Right lobe of liver (tissue), 6 donors: ENCODE measurements at regions not wholly inside any gene's neighbourhood (a gene's known extent, or its start where the extent isn't known, plus 50 kb on each side); places are given as distances from the start of the nearest gene placed in this dataset.

Experiments used
- ATAC-seq, 4 donors: fragments of 200-7000 bp; cut with Tn5 transposase; one replicate each; pipeline ENCODE4 v1.9.1; 2020; ENCODE audit warnings: mild to moderate bottlenecking in 4 of 4, moderate library complexity in 4 of 4
- DNase-seq, 3 donors: peaks; one replicate each; pipeline ENCODE4 v3.0.0-alpha.2; 2020
- H3K27ac ChIP-seq, 3 donors: fragments of 200-600 bp; one replicate each; pipeline ENCODE4 v1.8.0; 2022
- H3K27me3 ChIP-seq, 2 donors: fragments of 200-600 bp; one replicate each; pipeline ENCODE4 v1.8.0; 2022
- H3K36me3 ChIP-seq, 4 donors: fragments of 200-600 bp; sonication (generic) in 1 of 4; one replicate each; pipeline versions ENCODE4 v1.5.1 to v1.8.0; 2017 to 2022; ENCODE audit warnings: control low read depth in 1 of 4
- H3K4me1 ChIP-seq, 4 donors: fragments of 200-600 bp; sonication (generic) in 1 of 4; one replicate each; pipeline versions ENCODE4 v1.5.1 to v1.8.0; 2017 to 2022; ENCODE audit warnings: control low read depth in 1 of 4
- H3K4me3 ChIP-seq, 3 donors: fragments of 200-600 bp; one replicate each; pipeline ENCODE4 v1.8.0; 2022
- H3K9me3 ChIP-seq, 4 donors: fragments of 200-600 bp; sonication (generic) in 1 of 4; one replicate each; pipeline versions ENCODE4 v1.5.1 to v1.8.0; 2017 to 2022; ENCODE audit warnings: control low read depth in 1 of 4
- POLR2A ChIP-seq: fragments of 450-650 bp; IDR thresholded peaks from one replicate; pipeline ENCODE4 v1.6.1; 2017; ENCODE audit warnings: antibody characterized with exemption, mild to moderate bottlenecking
- WGBS: methylation state at CpG from one replicate; pipeline ENCODE4 v1.1.6; 2018; ENCODE audit warnings: low coverage, low lambda C conversion rate; ENCODE audit not compliant: insufficient coverage; ENCODE audit errors: missing lambda C conversion rate; 5-methylcytosine and 5-hydroxymethylcytosine counted together
- intact Hi-C, 2 donors: fragments of 100-400 bp; cut with DNase I; formaldehyde crosslinking; loops; one replicate each; pipeline versions ENCODE4 v1.11.2 to v1.14.1; 2022
- TF ChIP-seq, protein P1 (sequence below), 4 donors: fragments of 200-600 bp in 3 of 4; fragments of 450-650 bp in 1 of 4; IDR thresholded peaks; one replicate each; pipeline versions ENCODE4 v1.5.1 to v1.8.0; 2016 to 2022; ENCODE audit warnings: antibody characterized with exemption in 4 of 4, mild to moderate bottlenecking in 2 of 4
- donor health status: DM: no; HTN: yes; CAD: no.
- donor health status: DM: no; HTN: no; CAD: no.
- donor health status: DM: no; HTN: no; CAD: no.
- donor health status: DM: no; HTN: yes; CAD: no.
- donor health status: DM: no; HTN: yes; CAD: no.

DNA sequence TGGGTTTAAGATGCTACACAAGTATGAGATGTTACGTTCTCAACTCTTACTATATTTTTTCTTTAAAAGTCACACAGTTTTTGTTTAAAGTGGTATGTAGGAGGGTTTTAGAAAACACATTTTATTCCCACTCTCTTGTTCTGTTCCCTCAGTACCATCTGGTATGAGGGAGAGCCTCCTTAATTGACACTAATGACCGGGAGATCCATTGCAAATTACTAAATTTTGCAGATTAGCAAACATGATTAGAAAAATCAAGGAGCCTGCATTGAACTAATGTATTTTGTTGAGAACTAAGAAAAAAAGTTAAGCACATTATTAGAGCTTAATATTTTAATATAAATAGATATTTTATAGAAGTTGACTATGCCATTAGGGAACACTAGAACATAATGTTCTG, 87.3 kb upstream of the UNC5C start:
- DNase-seq (no peak), ATAC-seq (no peak)
- intact Hi-C loops, result no loop called here
- Histone ChIP-seq H3K27ac (no peak overlapping the region), H3K27me3 (no peaks in the 10 kb centered on the region), H3K4me1 (peaks cover 0 to 4% (median 0%) of the 10 kb centered on the region in 4 donors), H3K9me3 (no peaks in the 10 kb centered on the region), H3K36me3 (no peaks in the 10 kb centered on the region), H3K4me3 (no peak overlapping the region)
- 36% methylated on average over 2 of the region's 2 CpGs for WGBS
- TF ChIP-seq, protein P1, sequence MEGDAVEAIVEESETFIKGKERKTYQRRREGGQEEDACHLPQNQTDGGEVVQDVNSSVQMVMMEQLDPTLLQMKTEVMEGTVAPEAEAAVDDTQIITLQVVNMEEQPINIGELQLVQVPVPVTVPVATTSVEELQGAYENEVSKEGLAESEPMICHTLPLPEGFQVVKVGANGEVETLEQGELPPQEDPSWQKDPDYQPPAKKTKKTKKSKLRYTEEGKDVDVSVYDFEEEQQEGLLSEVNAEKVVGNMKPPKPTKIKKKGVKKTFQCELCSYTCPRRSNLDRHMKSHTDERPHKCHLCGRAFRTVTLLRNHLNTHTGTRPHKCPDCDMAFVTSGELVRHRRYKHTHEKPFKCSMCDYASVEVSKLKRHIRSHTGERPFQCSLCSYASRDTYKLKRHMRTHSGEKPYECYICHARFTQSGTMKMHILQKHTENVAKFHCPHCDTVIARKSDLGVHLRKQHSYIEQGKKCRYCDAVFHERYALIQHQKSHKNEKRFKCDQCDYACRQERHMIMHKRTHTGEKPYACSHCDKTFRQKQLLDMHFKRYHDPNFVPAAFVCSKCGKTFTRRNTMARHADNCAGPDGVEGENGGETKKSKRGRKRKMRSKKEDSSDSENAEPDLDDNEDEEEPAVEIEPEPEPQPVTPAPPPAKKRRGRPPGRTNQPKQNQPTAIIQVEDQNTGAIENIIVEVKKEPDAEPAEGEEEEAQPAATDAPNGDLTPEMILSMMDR (IDR thresholded peaks at IDR 0.05), result no peak
- TF ChIP-seq POLR2A, result no peak

DNA sequence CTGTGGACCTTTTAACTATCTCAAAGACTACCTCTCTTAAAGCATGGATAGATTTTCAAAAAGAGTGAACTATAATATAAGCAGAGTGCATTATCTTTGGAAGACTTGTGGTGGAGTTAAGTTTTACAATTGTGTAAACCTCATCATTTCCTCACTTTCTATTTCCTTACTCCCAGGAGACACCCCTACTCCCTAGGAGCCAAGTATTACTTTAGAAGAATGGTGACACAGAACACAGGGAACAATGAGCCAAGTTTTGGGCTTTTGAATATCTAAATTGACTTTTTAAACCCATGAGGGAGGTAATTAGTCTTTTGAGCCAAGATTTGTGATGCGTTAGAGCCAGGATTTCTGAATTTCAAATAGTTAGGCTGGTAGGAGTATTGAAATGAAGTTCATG, 78.9 kb upstream of the UNC5C start:
- H3K36me3 ChIP-seq, result no peaks in the 10 kb centered on the region
- no peak overlapping the region for H3K27ac ChIP-seq
- ATAC-seq (no peak), DNase-seq (no peak)
- H3K27me3 ChIP-seq, result no peaks in the 10 kb centered on the region
- no peak for TF ChIP-seq POLR2A
- TF ChIP-seq, protein P1 (IDR thresholded peaks at IDR 0.05), result no peak
- H3K9me3 ChIP-seq, result no peaks in the 10 kb centered on the region
- no peak overlapping the region for H3K4me3 ChIP-seq
- 61% methylated on average over 1 of the region's 1 CpG for WGBS
- no peaks in the 10 kb centered on the region for H3K4me1 ChIP-seq
- intact Hi-C loops, result no loop called here

DNA sequence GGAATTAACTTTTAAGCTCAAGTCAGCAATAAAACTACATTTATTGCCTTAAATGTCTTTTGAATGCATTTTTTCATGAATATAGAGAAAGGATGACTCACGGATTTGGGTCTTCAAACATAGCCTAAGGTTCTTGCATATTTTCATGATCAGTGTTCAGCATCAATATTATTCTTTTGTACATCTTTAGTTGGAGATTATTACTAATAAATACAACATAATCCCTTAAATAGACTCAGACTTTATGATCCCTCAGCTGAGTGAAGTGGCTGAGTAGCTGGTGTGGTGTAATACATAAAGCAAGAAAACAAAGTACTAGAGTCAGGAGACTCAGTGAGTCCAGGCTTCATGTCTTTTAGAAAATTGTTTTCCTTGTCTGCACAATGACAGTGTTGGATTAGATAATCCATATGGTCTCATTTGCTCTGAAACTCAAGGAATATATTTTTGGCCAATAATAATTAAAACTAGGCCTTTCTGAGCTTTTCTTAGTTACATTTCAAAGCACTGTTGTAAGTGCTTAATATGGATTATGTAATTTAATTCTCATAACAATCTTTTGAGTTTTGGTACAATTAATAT, 78.3 kb upstream of the UNC5C start:
- no peaks in the 10 kb centered on the region for H3K4me1 ChIP-seq
- TF ChIP-seq POLR2A, result no peak
- TF ChIP-seq, protein P1 (IDR thresholded peaks at IDR 0.05), result no peak
- WGBS, result 70% methylated on average over 1 of the region's 1 CpG
- no peaks in the 10 kb centered on the region for H3K9me3 ChIP-seq
- DNase-seq (no peak), ATAC-seq (no peak)
- intact Hi-C loops, result no loop called here
- H3K27ac ChIP-seq, result no peak overlapping the region
- no peak overlapping the region for H3K4me3 ChIP-seq
- H3K36me3 ChIP-seq, result no peaks in the 10 kb centered on the region
- H3K27me3 ChIP-seq, result no peaks in the 10 kb centered on the region

DNA sequence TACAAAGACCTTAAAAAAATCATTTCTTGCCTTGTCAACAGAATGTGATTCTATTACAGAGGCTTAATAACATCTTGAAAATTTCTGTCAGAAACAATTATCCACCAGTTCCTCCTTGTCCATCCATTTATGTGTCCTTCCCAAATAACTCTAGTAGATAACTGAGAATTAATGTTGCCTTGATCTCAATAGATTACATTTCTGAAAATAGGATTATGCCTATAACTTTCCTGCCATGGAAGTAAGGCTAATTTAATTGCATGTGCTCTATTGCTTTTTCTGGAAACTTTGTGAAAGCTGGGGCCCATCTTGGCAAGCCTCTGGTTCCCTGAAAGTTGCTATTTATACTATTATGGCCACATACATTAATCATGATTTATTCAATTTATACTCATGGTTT, 76.2 kb upstream of the UNC5C start:
- no peak for DNase-seq
- Histone ChIP-seq H3K9me3 (no peaks in the 10 kb centered on the region), H3K27ac (no peak overlapping the region), H3K27me3 (no peaks in the 10 kb centered on the region), H3K4me1 (no peaks in the 10 kb centered on the region), H3K36me3 (no peaks in the 10 kb centered on the region), H3K4me3 (no peak overlapping the region)
- no peak for ATAC-seq
- no peak for TF ChIP-seq POLR2A
- TF ChIP-seq, protein P1 (IDR thresholded peaks at IDR 0.05), result no peak
- intact Hi-C loops, result no loop called here
